DND-41 (cell line): ENCODE measurements at regions not wholly inside any gene's neighbourhood (a gene's known extent, or its start where the extent isn't known, plus 50 kb on each side); places are given as distances from the start of the nearest gene placed in this dataset.

Experiments used
- ATAC-seq: fragments of 200-7000 bp; cut with Tn5 transposase; 3 replicates; pipeline ENCODE4 v1.9.1; 2021; ENCODE audit warnings: low read depth; ENCODE audit not compliant: insufficient read depth
- DNase-seq: peaks from one replicate; pipeline ENCODE4 v3.0.0-alpha.2; 2020
- H2AFZ ChIP-seq: 2 replicates; pipeline ENCODE4 v1.6.0; 2012; ENCODE audit warnings: low read depth, low read length
- H3K27ac ChIP-seq: 2 replicates; pipeline ENCODE4 v1.5.1; 2012; ENCODE audit warnings: low read length, inconsistent platforms
- H3K27me3 ChIP-seq: fragments of 200-600 bp; sonication (generic); 2 replicates; pipeline ENCODE4 v1.6.0; 2012; ENCODE audit warnings: low read length, mild to moderate bottlenecking, inconsistent platforms; ENCODE audit not compliant: insufficient read depth, poor library complexity
- H3K36me3 ChIP-seq: 2 replicates; pipeline ENCODE4 v1.5.1; 2012; ENCODE audit warnings: low read length, inconsistent platforms; ENCODE audit not compliant: insufficient read depth
- H3K4me1 ChIP-seq: 2 replicates; pipeline ENCODE4 v1.5.1; 2012; ENCODE audit warnings: mild to moderate bottlenecking, low read length; ENCODE audit not compliant: insufficient read depth
- H3K4me2 ChIP-seq: 2 replicates; pipeline ENCODE4 v1.6.0; 2012; ENCODE audit warnings: mild to moderate bottlenecking, moderate library complexity, low read length, inconsistent platforms; ENCODE audit not compliant: insufficient read depth
- H3K4me3 ChIP-seq, 2 experiments: fragments of 200-600 bp in 1 of 2; shearing (Covaris generic) in 1 of 2; 2 replicates each; pipeline ENCODE4 v1.5.1; 2012 to 2016; ENCODE audit warnings: inconsistent platforms in 2 of 2, low read length in 2 of 2, mild to moderate bottlenecking in 2 of 2, low read depth in 1 of 2, moderate library complexity in 1 of 2
- H3K79me2 ChIP-seq: 2 replicates; pipeline ENCODE4 v1.6.0; 2012; ENCODE audit warnings: low read length, inconsistent platforms; ENCODE audit not compliant: insufficient read depth
- H3K9ac ChIP-seq: 2 replicates; pipeline ENCODE4 v1.6.0; 2012; ENCODE audit warnings: low read depth, mild to moderate bottlenecking, inconsistent platforms, low read length, moderate library complexity
- H3K9me3 ChIP-seq: 2 replicates; pipeline ENCODE4 v1.5.1; 2012; ENCODE audit warnings: low read length, moderate library complexity, mild to moderate bottlenecking, inconsistent platforms; ENCODE audit not compliant: insufficient read depth, severe bottlenecking
- H4K20me1 ChIP-seq: 2 replicates; pipeline ENCODE4 v1.6.0; 2012; ENCODE audit warnings: low read length; ENCODE audit not compliant: insufficient read depth
- EZH2 ChIP-seq: IDR thresholded peaks from 3 replicates; pipeline ENCODE4 v1.6.1; 2012; ENCODE audit warnings: borderline replicate concordance, low read depth, mild to moderate bottlenecking, moderate library complexity, low read length, inconsistent platforms; ENCODE audit not compliant: severe bottlenecking
- TF ChIP-seq, protein P1 (sequence below): IDR thresholded peaks from 2 replicates; pipeline ENCODE4 v1.5.1; 2012; ENCODE audit warnings: borderline replicate concordance, low read length, moderate library complexity, mild to moderate bottlenecking; ENCODE audit not compliant: poor library complexity, severe bottlenecking; ENCODE audit errors: extremely low read depth

DNA sequence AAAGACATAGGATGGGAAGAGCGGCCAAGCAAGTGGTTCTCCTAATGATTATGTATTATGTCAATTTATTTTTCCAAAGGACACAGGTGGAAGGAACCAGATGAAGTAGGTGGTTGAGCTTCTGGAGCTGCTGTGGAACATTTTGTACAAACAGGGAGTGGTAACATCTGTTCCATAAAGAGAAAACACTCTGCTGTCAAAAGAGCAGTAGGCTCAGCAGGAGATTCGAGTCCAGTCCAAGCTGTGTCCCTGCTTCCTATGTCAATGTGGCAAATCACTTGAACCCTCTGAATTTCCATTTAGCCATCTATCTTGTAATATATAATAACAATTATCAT lies 448.0 kb upstream of the ANKRD30A start:
- H3K27me3 ChIP-seq: no peaks in the 10 kb centered on the region
- H3K36me3 ChIP-seq: no peaks in the 10 kb centered on the region
- no peak for ATAC-seq
- no peak overlapping the region for H3K4me3 ChIP-seq
- TF ChIP-seq EZH2: no peak
- TF ChIP-seq, protein P1, sequence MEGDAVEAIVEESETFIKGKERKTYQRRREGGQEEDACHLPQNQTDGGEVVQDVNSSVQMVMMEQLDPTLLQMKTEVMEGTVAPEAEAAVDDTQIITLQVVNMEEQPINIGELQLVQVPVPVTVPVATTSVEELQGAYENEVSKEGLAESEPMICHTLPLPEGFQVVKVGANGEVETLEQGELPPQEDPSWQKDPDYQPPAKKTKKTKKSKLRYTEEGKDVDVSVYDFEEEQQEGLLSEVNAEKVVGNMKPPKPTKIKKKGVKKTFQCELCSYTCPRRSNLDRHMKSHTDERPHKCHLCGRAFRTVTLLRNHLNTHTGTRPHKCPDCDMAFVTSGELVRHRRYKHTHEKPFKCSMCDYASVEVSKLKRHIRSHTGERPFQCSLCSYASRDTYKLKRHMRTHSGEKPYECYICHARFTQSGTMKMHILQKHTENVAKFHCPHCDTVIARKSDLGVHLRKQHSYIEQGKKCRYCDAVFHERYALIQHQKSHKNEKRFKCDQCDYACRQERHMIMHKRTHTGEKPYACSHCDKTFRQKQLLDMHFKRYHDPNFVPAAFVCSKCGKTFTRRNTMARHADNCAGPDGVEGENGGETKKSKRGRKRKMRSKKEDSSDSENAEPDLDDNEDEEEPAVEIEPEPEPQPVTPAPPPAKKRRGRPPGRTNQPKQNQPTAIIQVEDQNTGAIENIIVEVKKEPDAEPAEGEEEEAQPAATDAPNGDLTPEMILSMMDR: no peak
- DNase-seq: no peak
- no peak overlapping the region for H3K27ac ChIP-seq
- H3K9me3 ChIP-seq: no peaks in the 10 kb centered on the region
- no peaks in the 10 kb centered on the region for H3K79me2 ChIP-seq
- H3K9ac ChIP-seq: no peak overlapping the region
- no peaks in the 10 kb centered on the region for H4K20me1 ChIP-seq
- H3K4me2 ChIP-seq: no peak overlapping the region
- H3K4me1 ChIP-seq: no peaks in the 10 kb centered on the region
- H2AFZ ChIP-seq: no peak overlapping the region

DNA sequence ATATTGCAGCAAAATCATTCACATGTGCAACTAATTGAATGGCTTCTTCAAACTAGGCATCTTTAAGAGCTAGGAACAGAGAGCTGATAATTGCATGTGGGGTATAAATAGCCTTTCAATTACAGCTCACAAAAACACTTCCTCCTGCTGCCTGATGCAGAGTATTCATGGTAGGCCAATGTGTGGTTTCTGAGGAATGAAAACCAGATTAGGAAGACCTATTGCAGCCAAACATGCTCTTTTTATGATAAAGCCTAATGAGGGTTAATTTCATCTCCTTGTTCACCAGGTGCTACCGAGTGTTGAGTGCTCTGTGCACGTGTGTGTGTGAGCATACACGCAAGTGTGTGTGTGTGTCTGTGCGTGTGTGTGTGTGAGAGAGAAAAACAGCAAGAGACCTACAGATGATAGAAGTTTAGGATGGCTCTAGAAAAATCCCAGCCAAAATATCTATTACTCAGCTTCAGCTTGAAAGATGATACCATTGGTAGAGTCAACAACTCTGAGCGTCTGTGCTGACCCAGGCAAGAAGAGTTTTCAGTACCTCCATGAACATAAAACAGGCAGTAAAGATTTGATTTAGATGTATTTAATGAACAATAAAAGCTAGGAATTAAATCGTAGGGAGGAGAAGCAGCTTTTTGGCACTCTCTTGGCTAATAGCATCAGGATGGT lies 448.5 kb upstream of the ANKRD30A start:
- H3K9me3 ChIP-seq: no peaks in the 10 kb centered on the region
- H3K27me3 ChIP-seq: no peaks in the 10 kb centered on the region
- ATAC-seq: no peak
- H3K36me3 ChIP-seq: no peaks in the 10 kb centered on the region
- no peaks in the 10 kb centered on the region for H4K20me1 ChIP-seq
- no peaks in the 10 kb centered on the region for H3K4me1 ChIP-seq
- no peak overlapping the region for H2AFZ ChIP-seq
- H3K79me2 ChIP-seq: no peaks in the 10 kb centered on the region
- TF ChIP-seq EZH2: no peak
- TF ChIP-seq, protein P1: no peak
- no peak overlapping the region for H3K9ac ChIP-seq
- DNase-seq: no peak
- no peak overlapping the region for H3K27ac ChIP-seq
- no peak overlapping the region for H3K4me2 ChIP-seq
- no peak overlapping the region for H3K4me3 ChIP-seq

DNA sequence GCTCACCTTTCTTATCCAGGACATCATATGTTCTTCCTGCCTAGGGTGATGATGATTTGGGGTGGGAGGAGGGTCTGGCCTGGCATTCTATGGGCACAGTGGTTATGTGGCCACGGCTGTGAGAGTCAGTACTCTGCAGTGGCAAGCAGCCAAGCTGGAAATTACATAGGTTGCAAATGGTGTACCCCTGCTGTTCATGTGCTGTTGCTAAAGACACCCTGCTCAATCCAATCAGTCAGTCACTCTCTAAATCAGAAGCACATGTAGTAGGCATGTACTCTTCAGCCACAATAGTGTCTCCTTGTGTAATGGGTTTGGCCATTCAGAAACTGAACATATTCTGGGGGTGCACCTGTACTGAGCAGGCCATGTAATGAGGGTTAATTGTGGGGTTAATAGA lies 449.1 kb upstream of the ANKRD30A start:
- H4K20me1 ChIP-seq: no peaks in the 10 kb centered on the region
- no peaks in the 10 kb centered on the region for H3K4me1 ChIP-seq
- no peaks in the 10 kb centered on the region for H3K27me3 ChIP-seq
- DNase-seq (no peak), ATAC-seq (no peak)
- H2AFZ ChIP-seq: no peak overlapping the region
- H3K79me2 ChIP-seq: no peaks in the 10 kb centered on the region
- no peaks in the 10 kb centered on the region for H3K36me3 ChIP-seq
- H3K9ac ChIP-seq: no peak overlapping the region
- H3K27ac ChIP-seq: no peak overlapping the region
- no peak overlapping the region for H3K4me3 ChIP-seq
- H3K4me2 ChIP-seq: no peak overlapping the region
- H3K9me3 ChIP-seq: no peaks in the 10 kb centered on the region
- TF ChIP-seq EZH2: no peak
- TF ChIP-seq, protein P1: no peak
